WTC11 (cell line): ENCODE measurements at regions not wholly inside any gene's neighbourhood (a gene's known extent, or its start where the extent isn't known, plus 50 kb on each side); places are given as distances from the start of the nearest gene placed in this dataset.

ENCODE experiments used
- ATAC-seq: fragments of 200-7000 bp; cut with Tn5 transposase; 2 replicates; pipeline ENCODE4 v1.10.0; 2021; ENCODE audit warnings: mild to moderate bottlenecking, moderate library complexity
- CTCF ChIA-PET: fragments of 300-600 bp; sonication (Branson Sonifier 250); formaldehyde crosslinking; loops from one replicate; lab custom pipeline; 2021; ENCODE audit warnings: antibody characterized with exemption; lab: Charles Lee
- POLR2A ChIA-PET: fragments of 350-600 bp; sonication (Branson Sonifier 250); formaldehyde crosslinking; loops from one replicate; lab custom pipeline; 2021; ENCODE audit warnings: antibody characterized with exemption; lab: Charles Lee
- DNase-seq: peaks from one replicate; pipeline ENCODE4 v3.0.0; 2021; ENCODE audit warnings: low spot score
- H3K27ac Mint-ChIP-seq: 2 replicates; pipeline ENCODE4 v1.8.0; 2021; ENCODE audit warnings: mixed read lengths
- H3K27me3 Mint-ChIP-seq: 2 replicates; pipeline ENCODE4 v1.8.0; 2021; ENCODE audit warnings: low read depth, mild to moderate bottlenecking, moderate library complexity, mixed read lengths
- H3K36me3 Mint-ChIP-seq: 2 replicates; pipeline ENCODE4 v1.8.0; 2021; ENCODE audit warnings: mixed read lengths
- H3K4me1 Mint-ChIP-seq: 2 replicates; pipeline ENCODE4 v1.8.0; 2022; ENCODE audit warnings: mixed read lengths
- H3K4me3 Mint-ChIP-seq: 2 replicates; pipeline ENCODE4 v1.8.0; 2021; ENCODE audit warnings: mild to moderate bottlenecking, moderate library complexity, mixed read lengths
- H3K9me3 Mint-ChIP-seq: 2 replicates; pipeline ENCODE4 v1.8.0; 2021; ENCODE audit warnings: mixed read lengths
- EMX1 ChIP-seq: fragments of 250-450 bp; sonication (Bioruptor Pico); IDR thresholded peaks from 2 replicates; pipeline ENCODE4 v1.8.0; 2021; ENCODE audit warnings: mild to moderate bottlenecking
- GABPB1 ChIP-seq: sonication (generic); formaldehyde crosslinking; IDR thresholded peaks from 2 replicates; pipeline ENCODE4 v1.8.1; 2023; ENCODE audit warnings: mild to moderate bottlenecking, missing genetic modification reagents
- JUN ChIP-seq: sonication (generic); formaldehyde crosslinking; IDR thresholded peaks from 2 replicates; pipeline ENCODE4 v1.8.0; 2023; ENCODE audit warnings: mild to moderate bottlenecking, missing genetic modification reagents
- PRRX2 ChIP-seq: fragments of 250-450 bp; sonication (Bioruptor Pico); IDR thresholded peaks from 2 replicates; pipeline ENCODE4 v1.8.0; 2021; ENCODE audit warnings: mild to moderate bottlenecking
- SMAD4 ChIP-seq: sonication (generic); formaldehyde crosslinking; IDR thresholded peaks from 2 replicates; pipeline ENCODE4 v1.8.0; 2022; ENCODE audit warnings: mild to moderate bottlenecking, missing genetic modification reagents
- TCF7 ChIP-seq: sonication (generic); formaldehyde crosslinking; IDR thresholded peaks from 2 replicates; pipeline ENCODE4 v1.8.0; 2022; ENCODE audit warnings: mild to moderate bottlenecking, low read depth, missing genetic modification reagents, moderate library complexity
- TEAD4 ChIP-seq: sonication (generic); formaldehyde crosslinking; IDR thresholded peaks from 2 replicates; pipeline ENCODE4 v1.8.0; 2022; ENCODE audit warnings: mild to moderate bottlenecking, missing genetic modification reagents
- TP53 ChIP-seq: sonication (generic); formaldehyde crosslinking; IDR thresholded peaks from 2 replicates; pipeline ENCODE4 v1.8.1; 2023; ENCODE audit warnings: mild to moderate bottlenecking, missing genetic modification reagents
- ZNF219 ChIP-seq: sonication (generic); formaldehyde crosslinking; IDR thresholded peaks from 2 replicates; pipeline ENCODE4 v1.8.0; 2023; ENCODE audit warnings: missing genetic modification reagents, mild to moderate bottlenecking, borderline replicate concordance
- ZNF423 ChIP-seq: fragments of 250-450 bp; sonication (Bioruptor Pico); IDR thresholded peaks from 2 replicates; pipeline ENCODE4 v2.1.2; 2022; ENCODE audit warnings: mild to moderate bottlenecking, moderate library complexity
- TF ChIP-seq, protein P1 (sequence below): sonication (generic); formaldehyde crosslinking; IDR thresholded peaks from 2 replicates; pipeline ENCODE4 v1.8.0; 2022; ENCODE audit warnings: missing genetic modification reagents
- TF ChIP-seq, protein P2 (sequence below): sonication (generic); formaldehyde crosslinking; IDR thresholded peaks from 2 replicates; pipeline ENCODE4 v1.8.1; 2023; ENCODE audit warnings: mild to moderate bottlenecking, missing genetic modification reagents, moderate library complexity
- TF ChIP-seq, protein P3 (sequence below): sonication (generic); formaldehyde crosslinking; IDR thresholded peaks from 2 replicates; pipeline ENCODE4 v1.8.0; 2022; ENCODE audit warnings: mild to moderate bottlenecking, missing genetic modification reagents
- TF ChIP-seq, protein P4 (sequence below): sonication (generic); formaldehyde crosslinking; IDR thresholded peaks from 2 replicates; pipeline ENCODE4 v1.8.1; 2023; ENCODE audit warnings: mild to moderate bottlenecking, missing genetic modification reagents, borderline replicate concordance
- TF ChIP-seq, protein P5 (sequence below): sonication (generic); formaldehyde crosslinking; IDR thresholded peaks from 2 replicates; pipeline ENCODE4 v1.8.0; 2023; ENCODE audit warnings: missing genetic modification reagents
- TF ChIP-seq, protein P6 (sequence below): sonication (generic); formaldehyde crosslinking; IDR thresholded peaks from 2 replicates; pipeline ENCODE4 v1.8.1; 2022; ENCODE audit warnings: low read depth, mild to moderate bottlenecking, moderate library complexity, missing genetic modification reagents, borderline replicate concordance
- TF ChIP-seq, protein P7 (sequence below): fragments of 250-450 bp; sonication (Bioruptor Pico); IDR thresholded peaks from 2 replicates; pipeline ENCODE4 v1.9.0; 2021; ENCODE audit warnings: moderate library complexity, mild to moderate bottlenecking, inconsistent platforms, borderline replicate concordance

DNA sequence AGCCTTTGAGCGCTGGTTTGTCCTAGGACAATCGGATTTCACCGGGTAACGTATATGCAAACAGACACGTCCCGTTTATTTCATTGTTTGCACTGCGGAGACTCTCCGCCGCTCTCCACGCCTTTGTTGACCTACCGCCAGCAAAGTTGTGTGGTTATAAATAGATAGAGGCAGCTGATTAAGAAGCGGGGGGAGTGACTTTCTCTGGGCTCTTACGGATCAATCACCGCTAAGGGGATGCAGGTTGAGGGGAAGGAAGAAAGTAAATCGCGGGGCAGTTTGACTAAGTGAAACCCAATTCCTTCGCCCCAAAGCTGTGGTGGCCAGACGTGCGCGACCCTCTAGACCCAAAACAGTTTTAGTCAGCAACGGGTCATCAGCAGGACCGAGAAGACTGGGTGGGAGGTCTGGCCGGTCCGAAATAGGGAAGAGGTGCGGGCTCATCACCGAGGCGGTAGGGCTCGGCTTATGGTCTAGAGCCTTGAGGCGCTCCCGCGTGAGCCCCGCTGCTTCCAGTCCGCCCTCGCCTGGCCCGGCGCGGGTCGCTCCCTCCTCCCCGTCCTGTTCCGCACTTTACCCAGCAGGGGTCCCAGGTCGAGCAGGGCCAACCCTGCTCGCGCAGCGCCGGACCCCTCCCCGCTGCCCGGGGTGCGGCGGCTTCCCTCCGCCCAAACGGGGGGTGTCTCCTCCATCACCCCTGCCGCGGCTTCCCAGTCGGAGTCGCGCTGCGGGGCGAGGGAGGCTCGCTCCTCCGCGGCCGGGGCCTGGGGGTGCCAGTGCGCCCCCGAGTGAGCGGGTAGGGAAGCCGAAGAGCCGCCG lies 120.8 kb upstream of the RRP15 start (continued):
- TF ChIP-seq, protein P1, sequence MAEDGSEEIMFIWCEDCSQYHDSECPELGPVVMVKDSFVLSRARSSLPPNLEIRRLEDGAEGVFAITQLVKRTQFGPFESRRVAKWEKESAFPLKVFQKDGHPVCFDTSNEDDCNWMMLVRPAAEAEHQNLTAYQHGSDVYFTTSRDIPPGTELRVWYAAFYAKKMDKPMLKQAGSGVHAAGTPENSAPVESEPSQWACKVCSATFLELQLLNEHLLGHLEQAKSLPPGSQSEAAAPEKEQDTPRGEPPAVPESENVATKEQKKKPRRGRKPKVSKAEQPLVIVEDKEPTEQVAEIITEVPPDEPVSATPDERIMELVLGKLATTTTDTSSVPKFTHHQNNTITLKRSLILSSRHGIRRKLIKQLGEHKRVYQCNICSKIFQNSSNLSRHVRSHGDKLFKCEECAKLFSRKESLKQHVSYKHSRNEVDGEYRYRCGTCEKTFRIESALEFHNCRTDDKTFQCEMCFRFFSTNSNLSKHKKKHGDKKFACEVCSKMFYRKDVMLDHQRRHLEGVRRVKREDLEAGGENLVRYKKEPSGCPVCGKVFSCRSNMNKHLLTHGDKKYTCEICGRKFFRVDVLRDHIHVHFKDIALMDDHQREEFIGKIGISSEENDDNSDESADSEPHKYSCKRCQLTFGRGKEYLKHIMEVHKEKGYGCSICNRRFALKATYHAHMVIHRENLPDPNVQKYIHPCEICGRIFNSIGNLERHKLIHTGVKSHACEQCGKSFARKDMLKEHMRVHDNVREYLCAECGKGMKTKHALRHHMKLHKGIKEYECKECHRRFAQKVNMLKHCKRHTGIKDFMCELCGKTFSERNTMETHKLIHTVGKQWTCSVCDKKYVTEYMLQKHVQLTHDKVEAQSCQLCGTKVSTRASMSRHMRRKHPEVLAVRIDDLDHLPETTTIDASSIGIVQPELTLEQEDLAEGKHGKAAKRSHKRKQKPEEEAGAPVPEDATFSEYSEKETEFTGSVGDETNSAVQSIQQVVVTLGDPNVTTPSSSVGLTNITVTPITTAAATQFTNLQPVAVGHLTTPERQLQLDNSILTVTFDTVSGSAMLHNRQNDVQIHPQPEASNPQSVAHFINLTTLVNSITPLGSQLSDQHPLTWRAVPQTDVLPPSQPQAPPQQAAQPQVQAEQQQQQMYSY (CRISPR knock-in tag) = peak; percentile 50; the same call in 1 of the 2 replicates
- TF ChIP-seq ZNF423 (CRISPR knock-in tag) = peak; percentile 92
- TF ChIP-seq SMAD4 (CRISPR knock-in tag) = peak; percentile 30; the same call in 1 of the 2 replicates

DNA sequence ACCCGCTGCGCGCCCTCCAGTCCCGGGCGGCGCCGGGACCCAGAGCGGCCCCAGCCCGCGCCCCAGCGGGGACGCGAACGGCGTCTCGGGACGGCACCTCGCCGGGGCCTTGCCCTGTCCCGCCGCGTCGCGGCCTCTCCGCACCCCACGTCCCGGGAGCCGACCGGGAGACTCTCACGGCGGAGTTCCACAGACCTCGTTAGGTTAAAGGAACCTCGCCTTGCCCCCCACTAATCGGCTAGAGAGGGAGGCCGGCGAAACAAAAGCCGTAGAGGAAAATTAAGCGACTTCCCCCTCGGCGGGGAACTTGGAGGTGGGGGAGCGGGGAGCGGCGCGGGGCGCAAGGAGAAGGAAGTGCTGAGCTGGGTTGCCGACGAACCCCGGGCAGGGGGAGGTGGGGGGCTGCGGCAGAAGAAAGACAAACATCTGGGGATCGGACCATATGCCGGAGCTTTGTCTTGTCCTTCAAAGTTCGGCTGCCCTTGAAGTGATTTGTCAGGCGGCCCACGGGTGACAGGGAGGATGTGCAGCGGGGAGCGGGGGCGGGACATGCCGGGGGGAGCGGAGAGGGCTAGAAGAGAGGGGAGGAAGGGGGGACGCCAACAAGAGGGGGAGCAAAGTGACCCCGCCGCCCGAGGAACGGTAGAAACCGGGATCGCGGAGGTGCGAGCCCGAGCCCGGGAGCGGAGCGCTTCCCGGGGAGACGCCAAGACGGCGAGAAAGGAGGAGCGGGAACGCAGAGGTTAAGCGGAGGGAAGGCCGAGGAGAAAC lies 120.0 kb upstream of the RRP15 start:
- ChIA-PET CTCF (interaction anchor here (1.1 kb wide), 1 partner anchor 9 kb away, joined by 4 read pairs; no protein-coding TSS in a partner anchor), POLR2A (interaction anchor here (0.9 kb wide), 1 partner anchor 115 kb away, joined by 3 read pairs; no protein-coding TSS in a partner anchor)
- H3K4me1 Mint-ChIP-seq = peaks cover 28% of the 10 kb centered on the region
- ATAC-seq (peak; percentile 64), DNase-seq (peak; percentile 78)
- H3K27me3 Mint-ChIP-seq = peaks cover 29% of the 10 kb centered on the region
- H3K9me3 Mint-ChIP-seq = no peaks in the 10 kb centered on the region
- no peaks in the 10 kb centered on the region for H3K36me3 Mint-ChIP-seq
- H3K4me3 Mint-ChIP-seq = peak overlapping the region; percentile 90
- TF ChIP-seq ZNF219 (CRISPR knock-in tag) = 0 out of 2 replicates have a peak, but pooled peaks have one; percentile 19
- TF ChIP-seq, protein P2, sequence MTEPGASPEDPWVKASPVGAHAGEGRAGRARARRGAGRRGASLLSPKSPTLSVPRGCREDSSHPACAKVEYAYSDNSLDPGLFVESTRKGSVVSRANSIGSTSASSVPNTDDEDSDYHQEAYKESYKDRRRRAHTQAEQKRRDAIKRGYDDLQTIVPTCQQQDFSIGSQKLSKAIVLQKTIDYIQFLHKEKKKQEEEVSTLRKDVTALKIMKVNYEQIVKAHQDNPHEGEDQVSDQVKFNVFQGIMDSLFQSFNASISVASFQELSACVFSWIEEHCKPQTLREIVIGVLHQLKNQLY (CRISPR knock-in tag) = no peak
- no peak overlapping the region for H3K27ac Mint-ChIP-seq

DNA sequence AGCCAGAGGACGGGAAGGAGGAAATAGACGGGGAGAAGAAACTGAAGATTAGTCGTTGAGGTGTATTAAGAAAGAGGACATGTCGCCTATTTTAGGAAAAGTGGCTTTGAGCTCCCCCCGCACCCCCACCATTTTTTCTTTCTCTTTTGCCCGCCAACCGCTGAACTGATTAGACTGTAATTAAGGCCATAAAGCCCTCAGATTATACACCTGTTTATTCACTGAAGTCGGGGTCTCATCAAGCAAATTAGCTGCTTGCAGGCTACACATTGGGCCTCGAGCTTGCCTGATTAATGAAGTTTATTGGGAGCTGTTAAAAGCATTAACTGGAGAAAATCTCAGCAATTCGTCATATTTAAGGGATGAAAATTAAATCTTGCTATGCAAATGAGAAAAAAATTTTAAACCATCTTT lies 119.4 kb upstream of the RRP15 start:
- ChIA-PET POLR2A (interaction anchor here (0.9 kb wide), 1 partner anchor 116 kb away, joined by 3 read pairs; no protein-coding TSS in a partner anchor), CTCF (interaction anchor here (1.1 kb wide), 1 partner anchor 9 kb away, joined by 4 read pairs; no protein-coding TSS in a partner anchor)
- no peak overlapping the region for H3K27ac Mint-ChIP-seq
- TF ChIP-seq GABPB1 (CRISPR knock-in tag) = no peak
- no peak for TF ChIP-seq TEAD4 (CRISPR knock-in tag)
- TF ChIP-seq, protein P3, sequence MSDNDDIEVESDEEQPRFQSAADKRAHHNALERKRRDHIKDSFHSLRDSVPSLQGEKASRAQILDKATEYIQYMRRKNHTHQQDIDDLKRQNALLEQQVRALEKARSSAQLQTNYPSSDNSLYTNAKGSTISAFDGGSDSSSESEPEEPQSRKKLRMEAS (CRISPR knock-in tag) = no peak
- no peak for TF ChIP-seq TCF7 (CRISPR knock-in tag)
- TF ChIP-seq TP53 (CRISPR knock-in tag) = no peak
- TF ChIP-seq, protein P4, sequence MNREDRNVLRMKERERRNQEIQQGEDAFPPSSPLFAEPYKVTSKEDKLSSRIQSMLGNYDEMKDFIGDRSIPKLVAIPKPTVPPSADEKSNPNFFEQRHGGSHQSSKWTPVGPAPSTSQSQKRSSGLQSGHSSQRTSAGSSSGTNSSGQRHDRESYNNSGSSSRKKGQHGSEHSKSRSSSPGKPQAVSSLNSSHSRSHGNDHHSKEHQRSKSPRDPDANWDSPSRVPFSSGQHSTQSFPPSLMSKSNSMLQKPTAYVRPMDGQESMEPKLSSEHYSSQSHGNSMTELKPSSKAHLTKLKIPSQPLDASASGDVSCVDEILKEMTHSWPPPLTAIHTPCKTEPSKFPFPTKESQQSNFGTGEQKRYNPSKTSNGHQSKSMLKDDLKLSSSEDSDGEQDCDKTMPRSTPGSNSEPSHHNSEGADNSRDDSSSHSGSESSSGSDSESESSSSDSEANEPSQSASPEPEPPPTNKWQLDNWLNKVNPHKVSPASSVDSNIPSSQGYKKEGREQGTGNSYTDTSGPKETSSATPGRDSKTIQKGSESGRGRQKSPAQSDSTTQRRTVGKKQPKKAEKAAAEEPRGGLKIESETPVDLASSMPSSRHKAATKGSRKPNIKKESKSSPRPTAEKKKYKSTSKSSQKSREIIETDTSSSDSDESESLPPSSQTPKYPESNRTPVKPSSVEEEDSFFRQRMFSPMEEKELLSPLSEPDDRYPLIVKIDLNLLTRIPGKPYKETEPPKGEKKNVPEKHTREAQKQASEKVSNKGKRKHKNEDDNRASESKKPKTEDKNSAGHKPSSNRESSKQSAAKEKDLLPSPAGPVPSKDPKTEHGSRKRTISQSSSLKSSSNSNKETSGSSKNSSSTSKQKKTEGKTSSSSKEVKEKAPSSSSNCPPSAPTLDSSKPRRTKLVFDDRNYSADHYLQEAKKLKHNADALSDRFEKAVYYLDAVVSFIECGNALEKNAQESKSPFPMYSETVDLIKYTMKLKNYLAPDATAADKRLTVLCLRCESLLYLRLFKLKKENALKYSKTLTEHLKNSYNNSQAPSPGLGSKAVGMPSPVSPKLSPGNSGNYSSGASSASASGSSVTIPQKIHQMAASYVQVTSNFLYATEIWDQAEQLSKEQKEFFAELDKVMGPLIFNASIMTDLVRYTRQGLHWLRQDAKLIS (CRISPR knock-in tag) = no peak
- no peak for TF ChIP-seq JUN
- TF ChIP-seq, protein P5, sequence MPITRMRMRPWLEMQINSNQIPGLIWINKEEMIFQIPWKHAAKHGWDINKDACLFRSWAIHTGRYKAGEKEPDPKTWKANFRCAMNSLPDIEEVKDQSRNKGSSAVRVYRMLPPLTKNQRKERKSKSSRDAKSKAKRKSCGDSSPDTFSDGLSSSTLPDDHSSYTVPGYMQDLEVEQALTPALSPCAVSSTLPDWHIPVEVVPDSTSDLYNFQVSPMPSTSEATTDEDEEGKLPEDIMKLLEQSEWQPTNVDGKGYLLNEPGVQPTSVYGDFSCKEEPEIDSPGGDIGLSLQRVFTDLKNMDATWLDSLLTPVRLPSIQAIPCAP = no peak
- TF ChIP-seq, protein P2 (CRISPR knock-in tag) = no peak
- TF ChIP-seq PRRX2 (CRISPR knock-in tag) = no peak
- no peak for TF ChIP-seq EMX1 (CRISPR knock-in tag)
- TF ChIP-seq, protein P6, sequence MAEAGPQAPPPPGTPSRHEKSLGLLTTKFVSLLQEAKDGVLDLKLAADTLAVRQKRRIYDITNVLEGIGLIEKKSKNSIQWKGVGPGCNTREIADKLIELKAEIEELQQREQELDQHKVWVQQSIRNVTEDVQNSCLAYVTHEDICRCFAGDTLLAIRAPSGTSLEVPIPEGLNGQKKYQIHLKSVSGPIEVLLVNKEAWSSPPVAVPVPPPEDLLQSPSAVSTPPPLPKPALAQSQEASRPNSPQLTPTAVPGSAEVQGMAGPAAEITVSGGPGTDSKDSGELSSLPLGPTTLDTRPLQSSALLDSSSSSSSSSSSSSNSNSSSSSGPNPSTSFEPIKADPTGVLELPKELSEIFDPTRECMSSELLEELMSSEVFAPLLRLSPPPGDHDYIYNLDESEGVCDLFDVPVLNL (CRISPR knock-in tag) = no peak
- TF ChIP-seq, protein P7, sequence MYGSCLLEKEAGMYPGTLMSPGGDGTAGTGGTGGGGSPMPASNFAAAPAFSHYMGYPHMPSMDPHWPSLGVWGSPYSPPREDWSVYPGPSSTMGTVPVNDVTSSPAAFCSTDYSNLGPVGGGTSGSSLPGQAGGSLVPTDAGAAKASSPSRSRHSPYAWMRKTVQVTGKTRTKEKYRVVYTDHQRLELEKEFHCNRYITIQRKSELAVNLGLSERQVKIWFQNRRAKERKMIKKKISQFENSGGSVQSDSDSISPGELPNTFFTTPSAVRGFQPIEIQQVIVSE (CRISPR knock-in tag) = no peak
- H3K27me3 Mint-ChIP-seq = peaks cover 29% of the 10 kb centered on the region
- peak overlapping the region; percentile 90 for H3K4me3 Mint-ChIP-seq
- H3K9me3 Mint-ChIP-seq = no peaks in the 10 kb centered on the region
- H3K4me1 Mint-ChIP-seq = peaks cover 28% of the 10 kb centered on the region
- DNase-seq = no peak
- ATAC-seq = no peak
- no peaks in the 10 kb centered on the region for H3K36me3 Mint-ChIP-seq
